ENCODE measurements at regions not wholly inside any gene's neighbourhood (a gene's known extent, or its start where the extent isn't known, plus 50 kb on each side); places are given as distances from the start of the nearest gene placed in this dataset.

DNA sequence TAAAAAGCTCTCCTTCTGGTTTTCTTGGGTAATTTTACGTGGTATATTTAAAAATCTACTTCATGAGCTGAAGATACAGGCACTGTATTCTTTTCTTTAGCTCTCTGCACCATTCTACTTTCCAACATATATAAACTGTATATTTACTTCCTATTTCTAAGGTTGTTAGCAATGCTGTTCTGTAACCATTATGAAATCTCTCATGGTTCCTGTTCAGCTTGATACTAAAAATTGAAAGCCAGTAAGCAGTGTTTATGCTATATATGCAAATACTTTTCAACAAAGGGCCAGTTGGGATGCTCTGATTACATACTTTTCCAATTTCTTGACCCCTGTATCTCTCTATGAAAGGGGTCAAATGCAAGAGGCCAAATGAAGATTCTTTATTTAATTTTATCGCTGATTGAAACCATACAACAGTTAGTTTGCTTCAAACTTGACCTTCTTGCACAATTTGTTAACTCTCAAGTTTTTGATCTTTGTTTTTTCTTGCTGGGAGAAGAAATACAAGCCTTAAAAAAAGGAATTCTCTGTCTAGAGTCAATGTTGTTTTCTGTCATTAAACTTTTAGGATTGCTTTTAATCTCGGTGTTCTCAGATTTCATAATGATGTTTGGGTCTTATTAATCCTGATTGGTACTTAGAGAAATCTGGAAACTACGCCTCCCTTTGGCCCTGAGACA, 223.2 kb downstream of the PRL start:
- no peaks in the 10 kb centered on the region for H3K4me1 ChIP-seq (ENCODE audit: low read depth)
- no peaks in the 10 kb centered on the region for H3K9me3 ChIP-seq
- H3K4me3 ChIP-seq = no peak overlapping the region
- H3K36me3 ChIP-seq (ENCODE audit: low read depth) = no peaks in the 10 kb centered on the region
- TF ChIP-seq, protein P1, sequence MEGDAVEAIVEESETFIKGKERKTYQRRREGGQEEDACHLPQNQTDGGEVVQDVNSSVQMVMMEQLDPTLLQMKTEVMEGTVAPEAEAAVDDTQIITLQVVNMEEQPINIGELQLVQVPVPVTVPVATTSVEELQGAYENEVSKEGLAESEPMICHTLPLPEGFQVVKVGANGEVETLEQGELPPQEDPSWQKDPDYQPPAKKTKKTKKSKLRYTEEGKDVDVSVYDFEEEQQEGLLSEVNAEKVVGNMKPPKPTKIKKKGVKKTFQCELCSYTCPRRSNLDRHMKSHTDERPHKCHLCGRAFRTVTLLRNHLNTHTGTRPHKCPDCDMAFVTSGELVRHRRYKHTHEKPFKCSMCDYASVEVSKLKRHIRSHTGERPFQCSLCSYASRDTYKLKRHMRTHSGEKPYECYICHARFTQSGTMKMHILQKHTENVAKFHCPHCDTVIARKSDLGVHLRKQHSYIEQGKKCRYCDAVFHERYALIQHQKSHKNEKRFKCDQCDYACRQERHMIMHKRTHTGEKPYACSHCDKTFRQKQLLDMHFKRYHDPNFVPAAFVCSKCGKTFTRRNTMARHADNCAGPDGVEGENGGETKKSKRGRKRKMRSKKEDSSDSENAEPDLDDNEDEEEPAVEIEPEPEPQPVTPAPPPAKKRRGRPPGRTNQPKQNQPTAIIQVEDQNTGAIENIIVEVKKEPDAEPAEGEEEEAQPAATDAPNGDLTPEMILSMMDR (IDR thresholded peaks at IDR 0.05) = no peak
- intact Hi-C loops (cut with DNase I, micrococcal nuclease) = no loop called here
- no peak for DNase-seq
- ATAC-seq = no peak

DNA sequence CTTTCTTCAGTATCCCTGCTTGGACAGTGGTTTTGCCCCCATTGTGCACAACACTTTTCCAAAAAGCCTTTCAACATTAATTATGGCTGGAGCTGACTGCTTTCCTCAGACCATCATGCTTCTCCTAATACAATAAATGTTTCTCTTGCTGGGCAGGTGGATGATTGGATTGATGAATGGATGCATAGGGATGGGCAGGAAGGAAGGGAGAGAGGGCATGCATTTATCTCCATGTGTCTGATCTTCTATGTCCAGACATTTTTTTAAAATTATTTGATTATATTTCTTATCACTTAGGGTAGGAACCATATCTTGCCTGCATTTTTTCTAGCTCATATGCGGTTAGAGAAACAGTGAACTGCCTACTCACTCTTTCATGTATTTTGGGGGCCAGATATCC, 218.5 kb downstream of the PRL start:
- no peak for DNase-seq
- intact Hi-C loops (cut with DNase I, micrococcal nuclease) = no loop called here
- H3K36me3 ChIP-seq (ENCODE audit: low read depth) = no peaks in the 10 kb centered on the region
- TF ChIP-seq, protein P1 (IDR thresholded peaks at IDR 0.05) = no peak
- no peak overlapping the region for H3K4me3 ChIP-seq
- H3K4me1 ChIP-seq (ENCODE audit: low read depth) = no peaks in the 10 kb centered on the region
- ATAC-seq = no peak
- H3K9me3 ChIP-seq = no peaks in the 10 kb centered on the region

DNA sequence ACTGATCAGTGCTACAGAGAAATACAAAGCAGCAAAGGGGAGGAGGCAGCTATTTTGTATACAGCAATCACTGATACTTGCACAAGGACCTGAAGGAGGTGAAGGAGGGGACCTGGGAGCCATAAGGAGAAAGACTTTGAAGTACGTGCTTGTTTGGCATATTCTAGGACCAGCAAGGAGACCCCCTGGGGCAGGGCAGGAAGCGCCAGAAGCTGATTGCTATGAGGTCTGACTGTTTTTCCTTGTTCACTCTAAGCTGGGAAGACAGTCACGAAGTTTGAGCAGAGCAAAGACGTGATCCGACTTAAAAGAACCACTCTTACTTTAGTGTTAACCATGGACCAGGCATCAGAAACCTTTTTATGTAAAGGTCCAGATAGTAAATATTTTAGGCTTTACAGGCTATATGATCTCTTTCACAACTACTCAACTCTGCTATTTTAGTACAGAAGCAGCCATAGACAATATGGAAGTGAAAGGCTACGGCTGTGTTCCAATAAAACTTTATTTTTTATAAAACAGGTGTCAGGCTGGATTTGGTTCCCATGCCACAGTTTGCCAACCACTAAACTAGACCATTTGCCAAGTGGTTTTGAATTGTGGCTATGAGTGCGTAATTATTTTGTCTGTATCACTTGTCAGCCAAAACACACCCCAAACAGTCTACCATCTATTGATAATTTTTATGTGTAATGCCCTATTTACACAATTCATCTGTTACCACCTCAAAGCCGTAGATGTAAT, 217.9 kb downstream of the PRL start:
- intact Hi-C loops (cut with DNase I, micrococcal nuclease) = no loop called here

DNA sequence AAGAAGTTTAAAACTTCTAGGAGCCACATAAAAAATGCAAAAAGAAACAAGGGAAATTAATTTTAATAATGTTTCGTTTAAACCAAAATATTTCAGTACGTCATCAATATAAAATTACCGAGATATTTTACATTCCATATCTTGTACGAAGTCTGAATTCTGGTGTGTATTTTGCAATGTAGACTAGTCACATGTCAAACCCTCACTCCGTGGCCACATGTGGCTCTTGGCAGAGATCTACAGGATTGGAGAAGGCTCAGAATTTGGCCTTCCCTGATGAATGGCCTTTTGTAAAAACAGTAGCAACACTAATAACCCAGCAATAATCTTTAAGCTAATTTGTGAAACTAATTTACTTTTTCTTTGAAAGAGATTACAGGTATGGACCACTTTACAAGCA, 217.1 kb downstream of the PRL start:
- Histone ChIP-seq H3K4me1 (ENCODE audit: low read depth) (no peaks in the 10 kb centered on the region), H3K9me3 (no peaks in the 10 kb centered on the region), H3K4me3 (no peak overlapping the region), H3K36me3 (ENCODE audit: low read depth) (no peaks in the 10 kb centered on the region)
- TF ChIP-seq, protein P1 (IDR thresholded peaks at IDR 0.05) = no peak
- ATAC-seq (no peak), DNase-seq (no peak)
- intact Hi-C loops (cut with DNase I, micrococcal nuclease) = no loop called here

More for the DNA sequence above, 217.9 kb downstream of the PRL start:
- Histone ChIP-seq H3K9me3 (no peaks in the 10 kb centered on the region), H3K4me1 (ENCODE audit: low read depth) (no peaks in the 10 kb centered on the region), H3K36me3 (ENCODE audit: low read depth) (no peaks in the 10 kb centered on the region), H3K4me3 (no peak overlapping the region)
- TF ChIP-seq, protein P1 (IDR thresholded peaks at IDR 0.05) = no peak
- DNase-seq (no peak), ATAC-seq (no peak)

DNA sequence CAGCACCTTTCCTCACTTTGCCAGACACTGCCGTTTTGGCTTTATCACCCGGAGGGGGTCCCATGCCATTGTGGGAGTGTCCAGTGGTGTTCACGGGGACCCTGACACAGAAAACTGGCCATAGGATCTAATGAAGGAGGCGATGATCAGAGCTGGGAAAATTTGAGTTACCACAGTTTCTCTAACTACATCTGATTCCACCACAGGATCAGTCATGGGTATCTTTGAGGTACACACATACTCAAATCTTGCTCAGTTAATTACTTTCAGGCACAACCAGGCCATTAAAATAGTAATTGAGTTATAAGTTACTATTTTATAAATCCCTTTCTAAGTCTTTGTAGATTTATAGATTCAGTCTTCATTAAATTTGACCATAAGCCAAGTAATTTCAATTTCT, 215.1 kb downstream of the PRL start:
- TF ChIP-seq, protein P1 (IDR thresholded peaks at IDR 0.05) = no peak
- ATAC-seq (no peak), DNase-seq (no peak)
- intact Hi-C loops (cut with DNase I, micrococcal nuclease) = no loop called here
- H3K9me3 ChIP-seq = no peaks in the 10 kb centered on the region
- H3K36me3 ChIP-seq (ENCODE audit: low read depth) = no peaks in the 10 kb centered on the region
- no peak overlapping the region for H3K4me3 ChIP-seq
- no peaks in the 10 kb centered on the region for H3K4me1 ChIP-seq (ENCODE audit: low read depth)
